GM20000 (cell line): ENCODE measurements at regions not wholly inside any gene's neighbourhood (a gene's known extent, or its start where the extent isn't known, plus 50 kb on each side); places are given as distances from the start of the nearest gene placed in this dataset.

Experiments used
- DNase-seq: peaks from one replicate; pipeline ENCODE4 v3.0.0; 2012; ENCODE audit warnings: low spot score
- TF ChIP-seq, protein P1 (sequence below): IDR thresholded peaks from 2 replicates; pipeline ENCODE4 v1.5.1; 2012; ENCODE audit warnings: mild to moderate bottlenecking, control low read depth; ENCODE audit errors: extremely low read depth, missing control alignments

DNA sequence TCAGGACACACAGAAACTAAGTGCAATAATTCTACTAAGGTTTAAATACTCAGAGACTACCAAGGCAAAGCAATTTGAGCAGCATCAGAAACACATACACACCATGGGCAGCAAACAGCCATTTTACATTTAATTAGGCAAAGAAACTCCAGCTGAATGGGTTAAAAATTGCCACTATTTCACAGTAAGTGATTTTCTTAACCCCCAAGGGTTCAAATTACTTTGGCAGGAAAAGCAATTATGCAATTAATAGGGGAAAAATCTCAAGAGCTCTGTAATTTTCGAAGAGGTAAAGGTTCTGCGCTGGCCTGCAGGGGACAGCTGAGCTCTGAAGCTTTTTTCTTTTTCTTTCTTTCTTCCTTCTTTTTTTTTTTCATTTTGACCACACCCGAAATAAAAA is 206.2 kb upstream of the RRP15 start:
- DNase-seq: no peak
- TF ChIP-seq, protein P1, sequence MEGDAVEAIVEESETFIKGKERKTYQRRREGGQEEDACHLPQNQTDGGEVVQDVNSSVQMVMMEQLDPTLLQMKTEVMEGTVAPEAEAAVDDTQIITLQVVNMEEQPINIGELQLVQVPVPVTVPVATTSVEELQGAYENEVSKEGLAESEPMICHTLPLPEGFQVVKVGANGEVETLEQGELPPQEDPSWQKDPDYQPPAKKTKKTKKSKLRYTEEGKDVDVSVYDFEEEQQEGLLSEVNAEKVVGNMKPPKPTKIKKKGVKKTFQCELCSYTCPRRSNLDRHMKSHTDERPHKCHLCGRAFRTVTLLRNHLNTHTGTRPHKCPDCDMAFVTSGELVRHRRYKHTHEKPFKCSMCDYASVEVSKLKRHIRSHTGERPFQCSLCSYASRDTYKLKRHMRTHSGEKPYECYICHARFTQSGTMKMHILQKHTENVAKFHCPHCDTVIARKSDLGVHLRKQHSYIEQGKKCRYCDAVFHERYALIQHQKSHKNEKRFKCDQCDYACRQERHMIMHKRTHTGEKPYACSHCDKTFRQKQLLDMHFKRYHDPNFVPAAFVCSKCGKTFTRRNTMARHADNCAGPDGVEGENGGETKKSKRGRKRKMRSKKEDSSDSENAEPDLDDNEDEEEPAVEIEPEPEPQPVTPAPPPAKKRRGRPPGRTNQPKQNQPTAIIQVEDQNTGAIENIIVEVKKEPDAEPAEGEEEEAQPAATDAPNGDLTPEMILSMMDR: no peak

DNA sequence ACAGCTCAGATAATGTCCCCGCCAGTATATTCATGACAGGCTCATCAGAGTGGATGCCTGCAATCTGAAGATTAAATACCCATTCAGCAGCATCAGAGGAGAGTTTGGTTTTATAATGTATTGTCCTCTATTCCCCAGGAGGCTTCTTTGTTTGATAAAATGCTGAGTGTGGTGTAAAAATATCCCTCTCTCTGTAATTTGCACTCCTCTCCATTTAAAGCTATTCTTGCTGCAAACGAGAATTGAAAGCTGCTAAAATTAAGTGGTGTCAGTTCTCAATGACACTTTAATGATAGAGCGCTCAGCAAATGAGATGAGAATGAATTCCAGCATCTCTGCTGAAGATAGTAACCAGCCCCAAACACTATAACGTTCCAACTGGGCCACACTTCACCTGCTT is 205.7 kb upstream of the RRP15 start:
- DNase-seq: no peak
- TF ChIP-seq, protein P1: no peak

DNA sequence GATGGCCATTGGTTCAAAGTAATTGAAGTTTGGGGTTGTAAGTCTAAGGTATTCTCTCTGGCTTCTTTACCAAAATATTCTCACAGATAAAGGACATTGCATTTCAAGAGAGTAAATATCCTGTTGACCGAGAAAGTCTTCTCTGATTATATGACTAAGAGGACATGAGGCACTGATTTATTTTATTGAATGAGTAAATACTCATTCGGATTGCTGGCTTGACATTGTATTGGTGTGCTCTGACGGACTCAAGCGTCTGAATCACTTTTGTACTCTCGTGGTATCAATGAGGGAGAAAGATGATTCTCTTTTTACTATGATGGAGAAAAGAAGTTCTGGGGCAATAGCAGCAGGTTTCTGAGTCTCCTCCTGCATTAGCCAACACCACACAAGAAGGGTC is 205.3 kb upstream of the RRP15 start:
- DNase-seq: no peak
- TF ChIP-seq, protein P1: no peak

DNA sequence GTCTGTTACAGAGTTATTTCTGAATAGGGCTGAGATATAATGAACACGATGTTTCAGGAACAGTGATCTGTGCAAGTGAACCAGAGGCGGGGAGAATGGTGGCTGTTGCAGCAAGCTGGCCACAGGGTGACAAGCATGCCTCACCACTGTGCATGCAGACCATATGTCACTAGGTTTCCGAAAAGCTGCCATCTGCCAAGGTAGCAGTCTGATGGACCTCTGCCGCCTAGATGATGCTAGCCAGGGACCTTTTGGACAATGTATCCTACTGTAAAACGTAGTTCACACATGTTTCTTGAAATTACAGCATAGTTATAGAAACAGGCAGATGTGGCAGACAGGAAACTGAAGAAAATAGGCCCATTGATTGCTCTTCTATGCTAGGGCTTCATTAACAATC is 204.2 kb upstream of the RRP15 start:
- TF ChIP-seq, protein P1: no peak
- no peak for DNase-seq

DNA sequence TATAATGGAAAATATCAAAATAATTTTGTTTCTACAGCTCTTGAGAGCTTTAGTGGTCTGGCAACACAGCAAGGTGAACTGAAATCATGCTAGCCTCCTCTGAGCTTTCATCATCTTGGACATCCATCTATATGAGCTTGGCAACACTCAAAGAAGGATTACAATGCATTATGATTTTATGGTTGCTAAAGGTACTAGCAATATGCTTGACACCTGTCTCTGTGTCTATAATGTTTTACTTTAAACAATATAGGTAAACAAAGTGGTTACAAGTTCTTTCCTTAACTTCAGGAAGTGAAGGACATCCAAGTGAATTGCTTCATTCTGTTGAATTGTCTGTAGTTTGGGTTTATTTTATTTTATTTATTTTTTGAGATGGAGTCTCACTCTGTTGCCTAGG is 203.7 kb upstream of the RRP15 start:
- DNase-seq: no peak
- TF ChIP-seq, protein P1: no peak

DNA sequence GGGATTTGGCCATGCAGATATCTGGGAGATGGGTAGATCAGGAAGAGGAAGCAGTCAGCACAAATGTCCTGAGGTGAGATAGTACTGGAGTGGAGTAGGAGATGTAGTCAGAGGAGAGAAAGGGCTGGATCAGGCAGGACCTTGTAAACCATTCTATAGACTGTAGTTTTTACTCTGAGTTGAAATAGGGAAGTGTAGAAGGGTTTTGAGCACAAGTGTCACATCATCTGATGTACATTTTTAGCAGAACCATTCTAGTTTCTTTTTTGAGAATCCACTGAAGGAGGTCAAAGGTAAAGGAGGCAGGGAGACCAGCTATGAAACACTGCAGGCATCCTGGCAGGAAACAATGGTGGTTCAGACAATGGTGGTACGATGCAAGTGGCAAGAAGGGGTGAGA is 194.6 kb upstream of the RRP15 start:
- DNase-seq: no peak

DNA sequence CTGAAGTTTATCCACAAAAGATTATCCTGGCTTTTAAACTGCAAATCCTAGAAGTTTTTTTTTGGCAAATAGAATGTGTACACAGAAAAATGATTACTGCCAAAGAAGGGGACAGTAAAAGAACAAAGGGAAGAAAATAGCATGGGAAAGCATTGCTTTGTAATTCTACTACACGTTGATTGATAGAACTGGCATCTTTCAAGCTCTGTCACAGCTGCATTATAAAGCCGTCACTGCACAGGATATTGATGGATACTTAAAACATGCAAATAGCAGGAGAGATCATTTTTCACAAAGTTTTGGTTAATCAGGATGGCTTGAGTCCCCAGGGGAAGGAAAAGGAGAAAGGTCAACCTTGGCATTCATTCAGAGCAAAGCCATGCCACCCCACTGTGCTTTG is 183.7 kb upstream of the RRP15 start:
- DNase-seq: no peak
- TF ChIP-seq, protein P1: no peak

More for the DNA sequence above, 194.6 kb upstream of the RRP15 start:
- TF ChIP-seq, protein P1: no peak
